VCaP (cell line): ENCODE measurements at regions not wholly inside any gene's neighbourhood (a gene's known extent, or its start where the extent isn't known, plus 50 kb on each side); places are given as distances from the start of the nearest gene placed in this dataset.

Experiments used
- H3K27ac ChIP-seq: fragments of 450-650 bp; 2 replicates; pipeline ENCODE4 v1.5.1; 2017
- CTCF ChIP-seq: fragments of 450-650 bp; conservative IDR thresholded peaks from 2 replicates; pipeline ENCODE4 v1.5.1; 2017; ENCODE audit warnings: mild to moderate bottlenecking, moderate library complexity

- no peak for TF ChIP-seq CTCF
- peak overlapping the region; percentile 21; the same call in 1 of the 2 replicates for H3K27ac ChIP-seq
These were observed 555.9 kb downstream of the MIAT start for GRCh38 chr22:27213294-27213693.

DNA sequence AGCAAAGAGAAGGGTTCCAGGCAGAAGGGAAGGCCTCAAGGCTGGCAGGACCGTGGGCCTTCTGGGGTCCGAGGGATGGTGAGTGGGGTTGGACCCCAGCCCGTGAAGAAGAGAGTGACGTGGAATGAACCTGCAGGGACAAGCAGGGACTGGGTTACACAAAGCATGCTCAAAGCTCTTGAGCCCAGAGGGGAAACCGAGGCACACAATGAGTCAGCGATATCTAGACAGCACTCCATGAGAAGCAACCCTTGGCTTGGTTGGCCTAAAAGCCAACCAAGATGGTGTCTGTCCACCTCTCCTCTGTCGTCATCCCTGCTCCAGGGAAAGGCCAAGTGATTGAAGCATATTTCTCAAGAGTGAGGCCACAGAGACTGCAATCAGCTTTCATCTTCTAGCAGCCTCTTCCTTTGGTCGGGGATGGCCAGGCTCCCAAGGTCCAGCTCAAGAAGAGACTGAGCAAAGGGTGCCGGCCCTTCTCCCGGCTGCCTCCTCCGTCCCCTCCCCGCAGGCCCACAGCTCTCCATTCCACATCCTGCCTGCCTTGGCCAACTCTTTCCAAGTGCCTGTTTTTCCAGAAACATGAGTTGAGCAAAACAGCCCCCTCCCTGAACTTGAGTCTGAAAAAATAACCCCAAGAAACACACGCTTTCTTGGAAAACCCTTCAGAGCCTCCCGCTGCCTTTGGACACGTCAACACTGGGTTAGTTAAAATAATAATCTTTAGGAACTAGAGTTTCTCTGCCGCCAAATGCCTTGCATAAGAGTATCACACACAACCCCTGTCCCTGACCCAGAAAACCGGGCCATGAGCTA, 556.6 kb downstream of the MIAT start:
- TF ChIP-seq CTCF = no peak
- no peak overlapping the region for H3K27ac ChIP-seq

DNA sequence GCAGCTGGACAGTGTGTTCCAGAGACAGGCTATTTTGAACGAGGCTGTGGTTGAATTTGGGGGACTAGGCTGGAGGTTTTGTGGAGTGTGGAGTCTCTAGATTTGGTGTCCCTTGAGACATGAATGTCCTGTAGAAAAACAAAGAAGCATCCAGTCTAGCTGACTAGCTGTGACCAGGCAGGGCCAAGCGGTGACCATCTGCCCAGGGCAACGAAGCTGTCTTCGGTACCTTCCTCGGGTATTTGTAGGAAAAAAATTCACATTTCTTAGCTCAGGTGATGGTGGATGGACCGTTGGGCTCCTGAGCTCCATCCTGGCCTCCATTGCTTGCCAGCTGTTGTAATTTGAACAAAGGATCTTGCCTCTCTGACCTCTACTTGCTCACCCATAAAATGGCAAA, 557.3 kb downstream of the MIAT start:
- H3K27ac ChIP-seq = no peak overlapping the region
- no peak for TF ChIP-seq CTCF

DNA sequence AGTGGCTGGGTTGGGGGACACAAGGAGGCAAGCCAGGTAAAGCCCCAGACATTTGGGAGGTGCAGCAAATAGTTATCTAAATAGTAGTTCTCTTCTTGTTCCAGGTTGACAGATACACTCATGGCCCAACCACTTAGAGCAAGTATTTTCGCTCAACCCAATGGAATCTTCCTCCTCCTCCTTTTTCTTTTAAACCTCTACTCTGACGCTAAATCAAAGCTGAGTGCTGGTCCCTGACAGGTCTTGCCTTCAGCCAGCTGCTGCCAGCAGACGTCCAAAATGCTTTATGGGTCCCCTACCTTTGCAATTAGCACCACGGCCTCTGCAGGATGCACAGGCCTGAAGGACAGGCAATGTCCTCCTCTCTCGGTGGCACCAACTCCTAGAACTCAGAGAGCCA, 558.5 kb downstream of the MIAT start:
- no peak for TF ChIP-seq CTCF
- H3K27ac ChIP-seq = no peak overlapping the region

DNA sequence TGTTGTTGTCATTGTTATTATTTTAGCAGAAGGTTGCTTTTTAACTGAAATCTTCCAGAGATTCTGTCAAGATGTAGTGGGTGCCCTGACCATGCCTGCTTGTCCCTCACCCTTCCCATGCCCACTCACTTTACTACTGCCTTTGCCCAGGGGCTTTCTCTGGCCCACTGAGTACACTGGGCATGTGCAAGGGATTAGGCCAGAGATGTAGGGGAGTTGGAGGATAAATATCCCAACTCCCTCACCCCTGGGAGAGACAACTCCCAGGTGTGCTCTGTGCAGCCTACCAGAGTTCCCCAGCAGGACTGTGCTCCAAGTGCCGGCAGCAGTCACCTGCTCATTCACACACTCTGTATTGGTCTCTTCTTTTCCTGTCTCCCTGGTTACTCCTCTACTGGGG, 559.1 kb downstream of the MIAT start:
- no peak overlapping the region; the same call in 1 of the 2 replicates for H3K27ac ChIP-seq
- TF ChIP-seq CTCF = no peak

GRCh38 chr22:27217154-27217553, 559.8 kb downstream of the MIAT start:
- no peak for TF ChIP-seq CTCF
- peak overlapping the region; percentile 79 for H3K27ac ChIP-seq

DNA sequence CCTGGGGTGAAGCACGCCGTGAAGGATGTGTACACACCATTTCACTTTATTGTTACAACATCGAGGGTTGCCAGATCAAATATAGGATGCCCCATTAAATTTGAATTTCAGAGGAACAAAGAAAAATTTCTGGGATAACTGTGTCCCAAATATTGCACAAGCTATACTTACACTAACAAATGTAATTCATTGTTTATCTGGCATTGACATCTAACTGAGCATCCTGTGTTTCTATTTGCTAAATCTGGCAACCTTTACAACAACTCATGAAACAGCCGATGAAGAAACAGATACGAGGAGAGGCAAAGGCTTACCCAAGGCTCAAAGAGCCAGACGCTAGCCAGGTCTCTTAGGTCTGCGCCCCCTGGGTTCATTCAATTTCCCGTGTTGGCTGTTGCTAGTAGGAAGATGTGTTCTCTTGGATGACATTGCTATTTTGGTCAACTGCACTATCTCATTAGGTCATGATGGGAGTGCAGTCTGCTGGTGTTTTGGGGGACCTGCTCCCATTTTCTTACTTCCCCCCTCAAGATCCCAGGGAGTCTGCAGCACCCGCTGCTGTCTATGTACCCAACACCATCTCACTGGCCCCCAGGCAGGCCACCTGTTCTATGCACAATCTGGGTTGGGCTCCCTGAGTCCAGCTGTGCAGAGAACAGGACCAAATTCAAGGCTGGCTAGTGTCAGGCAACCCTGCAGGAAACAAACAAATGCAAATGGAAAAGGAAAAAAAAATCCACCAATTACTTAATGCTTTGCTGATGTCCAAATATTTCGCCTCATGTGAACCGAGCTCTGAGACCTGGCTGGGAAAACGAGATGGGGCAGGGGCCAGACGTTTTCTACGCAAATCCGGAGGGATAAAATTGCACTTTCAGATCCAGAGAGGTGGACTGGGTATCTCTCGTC, 560.9 kb downstream of the MIAT start:
- H3K27ac ChIP-seq = peak overlapping the region; percentile 79
- no peak; the same call in 1 of the 2 replicates for TF ChIP-seq CTCF
